A673 (cell line): ENCODE measurements at regions not wholly inside any gene's neighbourhood (a gene's known extent, or its start where the extent isn't known, plus 50 kb on each side); places are given as distances from the start of the nearest gene placed in this dataset.

Experiments used
- BruUV-seq: library from RNA; stranded (reverse); fragments of 400-500 nt; replicated peaks from 2 replicates; lab custom pipeline; 2021; lab: Mats Ljungman, UMichigan
- CTCF ChIA-PET: fragments of 300-600 bp; sonication (Branson Sonifier 250); formaldehyde crosslinking; loops from one replicate; lab custom pipeline; 2022; ENCODE audit warnings: antibody characterized with exemption; lab: Charles Lee
- POLR2A ChIA-PET: fragments of 300-600 bp; sonication (Branson Sonifier 250); formaldehyde crosslinking; loops from one replicate; lab custom pipeline; 2022; ENCODE audit warnings: antibody characterized with exemption; ENCODE audit not compliant: low non-redundant PET; lab: Charles Lee
- DNase-seq: peaks from one replicate; pipeline ENCODE4 v3.0.0-alpha.2; 2015; ENCODE audit warnings: low spot score
- H3K27ac ChIP-seq: fragments of 200-600 bp; sonication (generic); 2 replicates; pipeline ENCODE4 v1.5.1; 2016; ENCODE audit warnings: mixed run types, low read depth, mild to moderate bottlenecking, mixed read lengths, antibody characterized with exemption, low read length; ENCODE audit not compliant: poor library complexity, severe bottlenecking
- H3K27me3 ChIP-seq: fragments of 200-600 bp; sonication (generic); replicated peaks from 2 replicates; pipeline ENCODE4 v1.6.1; 2017; ENCODE audit warnings: mixed run types, low read depth, mild to moderate bottlenecking, mixed read lengths, antibody characterized with exemption, low read length; ENCODE audit not compliant: insufficient read depth, poor library complexity
- H3K36me3 ChIP-seq: fragments of 200-600 bp; sonication (generic); 2 replicates; pipeline ENCODE4 v1.6.1; 2016; ENCODE audit warnings: mixed run types, mild to moderate bottlenecking, mixed read lengths, antibody characterized with exemption, low read length; ENCODE audit not compliant: insufficient read depth, poor library complexity, severe bottlenecking
- H3K4me1 ChIP-seq: fragments of 200-600 bp; sonication (generic); 2 replicates; pipeline ENCODE4 v1.6.1; 2017; ENCODE audit warnings: mixed run types, mild to moderate bottlenecking, mixed read lengths, antibody characterized with exemption, low read length; ENCODE audit not compliant: insufficient read depth, poor library complexity, severe bottlenecking
- H3K4me3 ChIP-seq: fragments of 200-600 bp; sonication (generic); 2 replicates; pipeline ENCODE4 v1.5.1; 2016; ENCODE audit warnings: low read depth, mixed run types, mild to moderate bottlenecking, mixed read lengths, low read length; ENCODE audit not compliant: poor library complexity, severe bottlenecking
- H3K9me3 ChIP-seq: fragments of 200-600 bp; sonication (generic); 2 replicates; pipeline ENCODE4 v1.6.1; 2016; ENCODE audit warnings: mixed run types, low read depth, mild to moderate bottlenecking, mixed read lengths, antibody characterized with exemption, low read length; ENCODE audit not compliant: poor library complexity, severe bottlenecking
- CTCF ChIP-seq: fragments of 300-800, 200-600 bp; sonication (generic); conservative IDR thresholded peaks from 2 replicates; pipeline ENCODE4 v1.5.1; 2017; ENCODE audit warnings: low read depth, mild to moderate bottlenecking, antibody characterized with exemption, low read length, moderate library complexity, mixed read lengths
- EZH2 ChIP-seq: fragments of 200-600 bp; sonication (generic); IDR thresholded peaks from 2 replicates; pipeline ENCODE4 v1.6.1; 2017; ENCODE audit warnings: borderline replicate concordance, low read depth, mild to moderate bottlenecking, mixed read lengths, antibody characterized with exemption, low read length; ENCODE audit not compliant: poor library complexity, severe bottlenecking
- intact Hi-C: fragments of 100-400 bp; cut with micrococcal nuclease; formaldehyde crosslinking; loops from one replicate; pipeline ENCODE4 v1.10.0; 2022; ENCODE audit not compliant: unreplicated experiment

GRCh38 chr1:195251900-195252299 is 1356.3 kb downstream of the KCNT2 start:
- intact Hi-C loops, result no loop called here
- CTCF ChIA-PET, result no interaction called here
- BruUV-seq, result no TSS peak

GRCh38 chr1:195243492-195243891 is 1364.7 kb downstream of the KCNT2 start:
- Histone ChIP-seq H3K36me3 (no peaks in the 10 kb centered on the region), H3K27ac (no peak overlapping the region), H3K9me3 (no peaks in the 10 kb centered on the region), H3K27me3 (no peaks in the 10 kb centered on the region), H3K4me3 (no peak overlapping the region), H3K4me1 (no peaks in the 10 kb centered on the region)
- POLR2A ChIA-PET, result no interaction called here
- no peak for TF ChIP-seq CTCF
- TF ChIP-seq EZH2, result no peak
- no peak for DNase-seq
- no TSS peak for BruUV-seq
- CTCF ChIA-PET, result no interaction called here
- intact Hi-C loops, result no loop called here

More at GRCh38 chr1:195251900-195252299, 1356.3 kb downstream of the KCNT2 start:
- H3K27ac ChIP-seq, result no peak overlapping the region
- POLR2A ChIA-PET, result no interaction called here
- no peaks in the 10 kb centered on the region for H3K27me3 ChIP-seq
- H3K36me3 ChIP-seq, result no peaks in the 10 kb centered on the region
- TF ChIP-seq EZH2 (no peak), CTCF (no peak)
- no peak for DNase-seq
- no peaks in the 10 kb centered on the region for H3K9me3 ChIP-seq
- no peaks in the 10 kb centered on the region for H3K4me1 ChIP-seq
- no peak overlapping the region for H3K4me3 ChIP-seq

GRCh38 chr1:195241066-195241465 is 1367.2 kb downstream of the KCNT2 start:
- no peak overlapping the region for H3K27ac ChIP-seq
- H3K4me1 ChIP-seq, result no peaks in the 10 kb centered on the region
- no peaks in the 10 kb centered on the region for H3K27me3 ChIP-seq
- POLR2A ChIA-PET, result no interaction called here
- intact Hi-C loops, result no loop called here
- BruUV-seq, result no TSS peak
- no peak overlapping the region for H3K4me3 ChIP-seq
- no peaks in the 10 kb centered on the region for H3K9me3 ChIP-seq
- no peak for DNase-seq
- TF ChIP-seq CTCF (no peak), EZH2 (no peak)
- CTCF ChIA-PET, result no interaction called here
- no peaks in the 10 kb centered on the region for H3K36me3 ChIP-seq
